Spleen (tissue), 11 donors: ENCODE measurements at regions not wholly inside any gene's neighbourhood (a gene's known extent, or its start where the extent isn't known, plus 50 kb on each side); places are given as distances from the start of the nearest gene placed in this dataset.

Experiments used
- DNase-seq: peaks from one replicate; pipeline ENCODE4 v3.0.0-alpha.2; 2020
- H3K27ac ChIP-seq, 8 donors: fragments of 200-600 bp; sonication (generic) in 7 of 8; 1 replicate in 4 of 8; 2 replicates in 4 of 8; pipeline versions ENCODE4 v1.5.0 to v1.8.0; 2016 to 2021; ENCODE audit warnings: inconsistent platforms in 4 of 8, mild to moderate bottlenecking in 4 of 8, moderate library complexity in 1 of 8
- H3K27me3 ChIP-seq, 7 donors: fragments of 200-600 bp; sonication (generic) in 6 of 7; replicated peaks in 1 of 7; 1 replicate in 4 of 7; 2 replicates in 3 of 7; pipeline versions ENCODE4 v1.5.0 to v1.8.0; 2016 to 2021; ENCODE audit warnings: inconsistent platforms in 3 of 7, mild to moderate bottlenecking in 1 of 7
- H3K36me3 ChIP-seq, 6 donors: fragments of 200-600 bp; sonication (generic) in 5 of 6; 1 replicate in 4 of 6; 2 replicates in 2 of 6; pipeline versions ENCODE4 v1.5.0 to v1.8.0; 2016 to 2021; ENCODE audit warnings: inconsistent platforms in 2 of 6
- H3K4me1 ChIP-seq, 6 donors: fragments of 200-600 bp; sonication (generic) in 5 of 6; 1 replicate in 3 of 6; 2 replicates in 3 of 6; pipeline versions ENCODE4 v1.5.0 to v1.8.0; 2016 to 2021; ENCODE audit warnings: inconsistent platforms in 3 of 6
- H3K4me3 ChIP-seq, 8 donors: fragments of 200-600 bp; sonication (generic) in 7 of 8; 1 replicate in 4 of 8; 2 replicates in 4 of 8; pipeline versions ENCODE4 v1.5.0 to v1.8.0; 2016 to 2021; ENCODE audit warnings: inconsistent platforms in 4 of 8, mild to moderate bottlenecking in 4 of 8, moderate library complexity in 2 of 8
- H3K9me3 ChIP-seq, 8 donors: fragments of 200-600 bp; sonication (generic) in 7 of 8; 1 replicate in 4 of 8; 2 replicates in 4 of 8; pipeline versions ENCODE4 v1.5.0 to v1.8.0; 2016 to 2021; ENCODE audit warnings: inconsistent platforms in 4 of 8
- CTCF ChIP-seq, 11 experiments: fragments of 200-600 bp in 7 of 11; fragments of 450-650 bp in 4 of 11; sonication (generic) in 4 of 11; IDR thresholded peaks in 8 of 11; conservative IDR thresholded peaks in 3 of 11; 1 replicate in 7 of 11; 2 replicates in 4 of 11; pipeline versions ENCODE4 v1.4.0 to v1.8.0; 2016 to 2021; ENCODE audit warnings: antibody characterized with exemption in 11 of 11, inconsistent platforms in 4 of 11, mild to moderate bottlenecking in 1 of 11
- POLR2A ChIP-seq, 3 donors: fragments of 450-650 bp; IDR thresholded peaks; one replicate each; pipeline ENCODE4 v1.5.1; 2017; ENCODE audit warnings: antibody characterized with exemption in 3 of 3, mild to moderate bottlenecking in 1 of 3
- POLR2AphosphoS5 ChIP-seq, 3 donors: sonication (generic); formaldehyde crosslinking; IDR thresholded peaks; one replicate each; pipeline ENCODE4 v1.5.1; 2017; ENCODE audit warnings: antibody characterized with exemption in 3 of 3
- WGBS, 5 donors: extraction: QIAGEN DNeasy Blood & Tissue Kit in 3 of 5; methylation state at CpG; one replicate each; pipeline versions ENCODE4 v1.1.5 to v1.1.7; 2013 to 2018; 5-methylcytosine and 5-hydroxymethylcytosine counted together
- intact Hi-C: fragments of 100-400 bp; cut with DNase I; formaldehyde crosslinking; loops from one replicate; pipeline ENCODE4 v1.15.0; 2023; ENCODE audit warnings: low total_unique reads
- donor health status: healthy with polysubstance abuse.
- donor health status: DM: no; HTN: no; CAD: no; lungs with moderate emphysema.
- donor health status: DM: no; HTN: no; CAD: no.
- donor health status: Bipolar disorder and iron deficiency.
- donor health status: healthy.
- donor health status: DM: no; HTN: no; CAD: no.
- donor health status: DM: yes; HTN: yes; CAD: no.

- H3K4me3 ChIP-seq, result no peak overlapping the region
- H3K36me3 ChIP-seq, result no peaks in the 10 kb centered on the region
- H3K27ac ChIP-seq, result no peak overlapping the region
Measured at GRCh38 chr3:106115557-106115956, 246.7 kb upstream of the CBLB start.

GRCh38 chr3:106116733-106117489, 248.1 kb upstream of the CBLB start:
- intact Hi-C loops, result no loop called here
- WGBS, 5 donors, result 89 to 98% (median 97%) methylated on average over 7 of the region's 7 CpGs
- Histone ChIP-seq H3K27ac (no peak overlapping the region), H3K27me3 (no peaks in the 10 kb centered on the region), H3K9me3 (no peaks in the 10 kb centered on the region), H3K36me3 (no peaks in the 10 kb centered on the region), H3K4me1 (no peaks in the 10 kb centered on the region), H3K4me3 (no peak overlapping the region)
- no peak for TF ChIP-seq POLR2A (IDR thresholded peaks at IDR 0.05)
- TF ChIP-seq POLR2AphosphoS5 (IDR thresholded peaks at IDR 0.05), result no peak
- no peak for TF ChIP-seq CTCF (IDR thresholded peaks at IDR 0.05 in 8 of 11, conservative IDR thresholded peaks at IDR 0.05 in 3 of 11)
- DNase-seq, result no peak

More at GRCh38 chr3:106115557-106115956, 246.7 kb upstream of the CBLB start:
- Histone ChIP-seq H3K9me3 (no peaks in the 10 kb centered on the region), H3K4me1 (no peaks in the 10 kb centered on the region), H3K27me3 (no peaks in the 10 kb centered on the region)
- no peak for TF ChIP-seq POLR2AphosphoS5 (IDR thresholded peaks at IDR 0.05)
- TF ChIP-seq CTCF (IDR thresholded peaks at IDR 0.05 in 8 of 11, conservative IDR thresholded peaks at IDR 0.05 in 3 of 11), result no peak
- no peak for TF ChIP-seq POLR2A (IDR thresholded peaks at IDR 0.05)
- WGBS, 5 donors, result 90 to 94% (median 92%) methylated on average over 2 of the region's 2 CpGs
- no peak for DNase-seq
- intact Hi-C loops, result no loop called here

GRCh38 chr3:106117490-106117858, 248.7 kb upstream of the CBLB start:
- Histone ChIP-seq H3K27ac (no peak overlapping the region), H3K9me3 (no peaks in the 10 kb centered on the region), H3K36me3 (no peaks in the 10 kb centered on the region), H3K4me1 (no peaks in the 10 kb centered on the region), H3K4me3 (no peak overlapping the region), H3K27me3 (no peaks in the 10 kb centered on the region)
- TF ChIP-seq POLR2A (IDR thresholded peaks at IDR 0.05) (no peak), POLR2AphosphoS5 (IDR thresholded peaks at IDR 0.05) (no peak), CTCF (IDR thresholded peaks at IDR 0.05 in 8 of 11, conservative IDR thresholded peaks at IDR 0.05 in 3 of 11) (no peak)
- 71 to 93% (median 90%) methylated on average over 3 of the region's 3 CpGs for WGBS, 5 donors
- DNase-seq, result no peak
- intact Hi-C loops, result no loop called here

- WGBS, 5 donors, result 81 to 92% (median 86%) methylated on average over 1 of the region's 1 CpG
- no peaks in the 10 kb centered on the region for H3K27me3 ChIP-seq
- intact Hi-C loops, result no loop called here
- DNase-seq, result no peak
- H3K27ac ChIP-seq, result no peak overlapping the region
- no peaks in the 10 kb centered on the region for H3K9me3 ChIP-seq
- no peaks in the 10 kb centered on the region for H3K4me1 ChIP-seq
- H3K4me3 ChIP-seq, result no peak overlapping the region
- TF ChIP-seq CTCF (IDR thresholded peaks at IDR 0.05 in 8 of 11, conservative IDR thresholded peaks at IDR 0.05 in 3 of 11), result no peak
- no peak for TF ChIP-seq POLR2AphosphoS5 (IDR thresholded peaks at IDR 0.05)
- TF ChIP-seq POLR2A (IDR thresholded peaks at IDR 0.05), result no peak
- H3K36me3 ChIP-seq, result no peaks in the 10 kb centered on the region
Measured at GRCh38 chr3:106119614-106120082, 250.8 kb upstream of the CBLB start.
